Smooth muscle cell (in vitro differentiated cells): ENCODE measurements at regions not wholly inside any gene's neighbourhood (a gene's known extent, or its start where the extent isn't known, plus 50 kb on each side); places are given as distances from the start of the nearest gene placed in this dataset.
A peak's percentile ranks its signal among the peaks of the same experiment; 100 is the strongest.

Experiments
- DNase-seq: peaks from one replicate; lab custom pipeline; 2025; ENCODE audit not compliant: unreplicated experiment; lab: John Stamatoyannopoulos, UW
- H2AFZ ChIP-seq: fragments of 200-600 bp; sonication (generic); 2 replicates; pipeline ENCODE4 v1.6.0; 2016; ENCODE audit warnings: antibody characterized with exemption, low read depth, mild to moderate bottlenecking
- H3F3A ChIP-seq: fragments of 200-600 bp; sonication (generic); 2 replicates; pipeline ENCODE4 v1.6.0; 2017; ENCODE audit warnings: antibody characterized with exemption, low read depth
- H3K27ac ChIP-seq: fragments of 200-600 bp; sonication (generic); 2 replicates; pipeline ENCODE4 v1.5.1; 2016; ENCODE audit warnings: low read depth, mild to moderate bottlenecking
- H3K27me3 ChIP-seq: fragments of 200-600 bp; sonication (generic); 2 replicates; pipeline ENCODE4 v1.6.1; 2016; ENCODE audit warnings: low read depth, mild to moderate bottlenecking
- H3K36me3 ChIP-seq: fragments of 200-600 bp; sonication (generic); 2 replicates; pipeline ENCODE4 v1.5.1; 2016; ENCODE audit warnings: low read depth
- H3K4me1 ChIP-seq: fragments of 200-600 bp; sonication (generic); 2 replicates; pipeline ENCODE4 v1.5.1; 2016; ENCODE audit warnings: low read depth
- H3K4me2 ChIP-seq: fragments of 200-600 bp; sonication (generic); 2 replicates; pipeline ENCODE4 v1.6.0; 2016; ENCODE audit warnings: mild to moderate bottlenecking
- H3K4me3 ChIP-seq: fragments of 200-600 bp; sonication (generic); 2 replicates; pipeline ENCODE4 v1.5.1; 2016; ENCODE audit warnings: mild to moderate bottlenecking
- H3K79me2 ChIP-seq: fragments of 200-600 bp; sonication (generic); 2 replicates; pipeline ENCODE4 v1.6.0; 2016; ENCODE audit warnings: low read depth, mild to moderate bottlenecking
- H3K9ac ChIP-seq: fragments of 200-600 bp; sonication (generic); 2 replicates; pipeline ENCODE4 v1.6.0; 2016; ENCODE audit warnings: low read depth
- H3K9me3 ChIP-seq: fragments of 200-600 bp; sonication (generic); replicated peaks from 2 replicates; pipeline ENCODE4 v1.5.1; 2016; ENCODE audit warnings: low read depth
- H4K20me1 ChIP-seq: fragments of 200-600 bp; sonication (generic); 2 replicates; pipeline ENCODE4 v1.6.0; 2016; ENCODE audit warnings: low read depth
- CTCF ChIP-seq: fragments of 200-600 bp; sonication (generic); IDR thresholded peaks from 2 replicates; pipeline ENCODE4 v1.5.1; 2017; ENCODE audit warnings: borderline replicate concordance, mild to moderate bottlenecking, antibody characterized with exemption; ENCODE audit not compliant: insufficient read depth, poor library complexity, severe bottlenecking
- WGBS: methylation state at CpG from one replicate; pipeline ENCODE4 v1.1.7; 2016; ENCODE audit warnings: low lambda C conversion rate; 5-methylcytosine and 5-hydroxymethylcytosine counted together

DNA sequence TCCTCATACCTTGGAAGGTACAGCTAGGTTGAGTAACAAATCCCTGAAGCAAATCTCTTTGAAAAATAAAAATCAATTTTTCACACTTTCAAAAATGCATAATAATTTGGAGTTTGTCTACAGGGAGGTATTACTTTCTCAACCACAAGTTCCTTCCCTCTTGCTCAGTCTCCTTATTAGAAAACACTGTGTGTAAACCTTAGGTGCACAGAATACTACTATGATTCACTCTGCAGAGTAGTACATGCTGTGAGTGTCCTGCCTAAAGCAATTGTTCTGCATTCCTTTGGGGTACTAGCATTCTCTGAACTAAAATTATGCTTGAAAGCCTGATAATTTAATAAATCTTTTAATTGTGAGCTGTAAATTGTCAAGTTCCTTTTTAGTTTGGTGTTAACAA lies 115.9 kb upstream of the EPHA3 start:
- Histone ChIP-seq H3K27ac (no peak overlapping the region), H3K4me1 (peaks cover 3% of the 10 kb centered on the region)
- no peak for DNase-seq

DNA sequence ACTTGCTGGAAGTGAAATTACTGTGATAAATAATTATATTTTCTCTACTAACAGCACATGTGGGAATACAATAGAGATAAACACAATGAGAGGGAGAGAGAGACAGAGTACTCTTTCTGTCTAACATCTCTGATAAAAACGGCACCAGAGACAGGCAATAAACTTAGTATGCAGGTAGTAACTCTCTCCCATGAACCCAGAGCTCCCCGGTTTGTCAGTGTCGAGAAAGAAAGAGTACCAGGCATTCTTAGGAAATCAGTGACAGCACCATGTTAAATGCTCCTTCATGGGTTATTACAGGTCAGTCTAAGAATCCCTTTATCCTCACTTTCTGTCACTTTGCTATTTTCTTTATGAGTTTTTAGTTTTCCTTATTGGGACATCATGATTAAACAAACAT lies 110.7 kb upstream of the EPHA3 start:
- no peaks in the 10 kb centered on the region for H4K20me1 ChIP-seq
- no peaks in the 10 kb centered on the region for H3K36me3 ChIP-seq
- H3K9me3 ChIP-seq = no peaks in the 10 kb centered on the region
- H3F3A ChIP-seq = no peaks in the 10 kb centered on the region
- DNase-seq = no peak
- no peak overlapping the region for H3K9ac ChIP-seq
- H3K79me2 ChIP-seq = no peaks in the 10 kb centered on the region
- TF ChIP-seq CTCF = no peak
- no peak overlapping the region for H3K4me2 ChIP-seq
- H2AFZ ChIP-seq = peak overlapping the region; percentile 82
- no peak overlapping the region for H3K4me3 ChIP-seq
- H3K27me3 ChIP-seq = no peaks in the 10 kb centered on the region
- H3K4me1 ChIP-seq = no peaks in the 10 kb centered on the region
- H3K27ac ChIP-seq = peak overlapping the region; percentile 20
- WGBS = 49% methylated on average over 3 of the region's 3 CpGs

More for the DNA sequence above, 115.9 kb upstream of the EPHA3 start:
- no peaks in the 10 kb centered on the region for H4K20me1 ChIP-seq
- no peaks in the 10 kb centered on the region for H3K27me3 ChIP-seq
- H3K9ac ChIP-seq = no peak overlapping the region
- no peaks in the 10 kb centered on the region for H3K79me2 ChIP-seq
- H3K36me3 ChIP-seq = no peaks in the 10 kb centered on the region
- no peak for TF ChIP-seq CTCF
- H2AFZ ChIP-seq = no peak overlapping the region
- no peak overlapping the region for H3K4me2 ChIP-seq
- H3K9me3 ChIP-seq = no peaks in the 10 kb centered on the region
- H3F3A ChIP-seq = peaks cover 7% of the 10 kb centered on the region
- H3K4me3 ChIP-seq = no peak overlapping the region

GRCh38 chr3:88997260-88997659 lies 110.2 kb upstream of the EPHA3 start:
- Histone ChIP-seq H3K27ac (peak overlapping the region; percentile 20), H3K9ac (no peak overlapping the region), H3K4me3 (no peak overlapping the region), H3K36me3 (no peaks in the 10 kb centered on the region), H3K4me2 (no peak overlapping the region), H3K27me3 (no peaks in the 10 kb centered on the region), H3K4me1 (no peaks in the 10 kb centered on the region), H2AFZ (peak overlapping the region; percentile 82), H4K20me1 (no peaks in the 10 kb centered on the region), H3K9me3 (no peaks in the 10 kb centered on the region), H3K79me2 (no peaks in the 10 kb centered on the region), H3F3A (no peaks in the 10 kb centered on the region)
- no peak for TF ChIP-seq CTCF
- DNase-seq = no peak
- WGBS = 87% methylated on average over 3 of the region's 3 CpGs

GRCh38 chr3:89000886-89001285 lies 106.5 kb upstream of the EPHA3 start:
- Histone ChIP-seq H3K9ac (no peak overlapping the region), H3K27ac (no peak overlapping the region), H3K4me1 (no peaks in the 10 kb centered on the region), H3K79me2 (no peaks in the 10 kb centered on the region), H3K4me3 (no peak overlapping the region), H3K36me3 (no peaks in the 10 kb centered on the region), H3K9me3 (no peaks in the 10 kb centered on the region), H3F3A (no peaks in the 10 kb centered on the region), H2AFZ (no peak overlapping the region), H3K27me3 (no peaks in the 10 kb centered on the region), H3K4me2 (no peak overlapping the region), H4K20me1 (no peaks in the 10 kb centered on the region)
- 58% methylated on average over 1 of the region's 1 CpG for WGBS
- no peak for TF ChIP-seq CTCF
- DNase-seq = no peak
